Heart left ventricle (tissue), 13 donors: ENCODE measurements at regions not wholly inside any gene's neighbourhood (a gene's known extent, or its start where the extent isn't known, plus 50 kb on each side); places are given as distances from the start of the nearest gene placed in this dataset.

Source experiments
- POLR2A ChIP-seq, 2 donors: fragments of 450-650 bp; IDR thresholded peaks; one replicate each; pipeline ENCODE4 v1.6.1; 2017; ENCODE audit warnings: antibody characterized with exemption in 2 of 2, mild to moderate bottlenecking in 2 of 2, moderate library complexity in 2 of 2
- TF ChIP-seq, protein P1 (sequence below), 12 donors: fragments of 200-600 bp; sonication (generic) in 4 of 12; IDR thresholded peaks; one replicate each; pipeline versions ENCODE4 v1.5.0 to v1.8.0; 2018 to 2022; ENCODE audit warnings: antibody characterized with exemption in 12 of 12, mild to moderate bottlenecking in 5 of 12
- donor health status: ischemic (EF 13 %, LVEDD 7.1; RV severe dilation, severe dysfunction).
- donor health status: DM: no; HTN: yes; CAD: no.
- donor health status: DM: no; HTN: no; CAD: no.
- donor health status: ischemic (EF 25% LVEDD 6.9; RV normal size, moderate dysfunction).
- donor health status: ischemic (EF 25% LVEDD 5.7; RV mildly dilated, moderate dysfunction).
- donor health status: ischemic (EF 35%, LVEDD 5.7; RV mildly dilated, moderate dysfunction).
- donor health status: nonischemic (EF 11% LVEDD 7.7; RV severe dilation, severe dysfunction).
- donor health status: DM: yes; HTN: yes; CAD: no.
- donor health status: PGD.
- donor health status: ischemic (EF 29% LVEDD 5.4; RV normal size, mild dysfunction).
- donor health status: nonischemic (EF 23%, LVEDD 6.1; RV moderate dilation, normal function).

DNA sequence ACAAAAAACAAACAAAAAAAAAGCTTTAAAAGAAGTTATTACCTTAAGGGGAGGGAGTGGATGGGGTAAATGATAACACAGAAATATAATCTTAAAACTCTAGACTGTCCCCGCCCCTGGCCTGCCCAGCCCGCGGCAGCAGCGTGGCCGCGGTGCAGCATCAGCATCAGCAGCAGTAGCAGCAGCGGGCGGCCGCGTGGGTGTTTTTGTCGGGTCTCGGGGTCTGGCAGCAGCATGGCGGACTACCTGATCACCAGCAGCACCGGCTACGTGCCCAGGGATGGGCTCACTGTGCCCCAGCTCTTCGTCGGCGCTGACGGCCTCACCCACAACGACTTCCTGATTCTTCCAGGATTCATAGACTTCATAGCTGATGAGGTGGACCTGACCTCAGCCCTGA is 80.0 kb upstream of the ANKRD28 start:
- TF ChIP-seq, protein P1, sequence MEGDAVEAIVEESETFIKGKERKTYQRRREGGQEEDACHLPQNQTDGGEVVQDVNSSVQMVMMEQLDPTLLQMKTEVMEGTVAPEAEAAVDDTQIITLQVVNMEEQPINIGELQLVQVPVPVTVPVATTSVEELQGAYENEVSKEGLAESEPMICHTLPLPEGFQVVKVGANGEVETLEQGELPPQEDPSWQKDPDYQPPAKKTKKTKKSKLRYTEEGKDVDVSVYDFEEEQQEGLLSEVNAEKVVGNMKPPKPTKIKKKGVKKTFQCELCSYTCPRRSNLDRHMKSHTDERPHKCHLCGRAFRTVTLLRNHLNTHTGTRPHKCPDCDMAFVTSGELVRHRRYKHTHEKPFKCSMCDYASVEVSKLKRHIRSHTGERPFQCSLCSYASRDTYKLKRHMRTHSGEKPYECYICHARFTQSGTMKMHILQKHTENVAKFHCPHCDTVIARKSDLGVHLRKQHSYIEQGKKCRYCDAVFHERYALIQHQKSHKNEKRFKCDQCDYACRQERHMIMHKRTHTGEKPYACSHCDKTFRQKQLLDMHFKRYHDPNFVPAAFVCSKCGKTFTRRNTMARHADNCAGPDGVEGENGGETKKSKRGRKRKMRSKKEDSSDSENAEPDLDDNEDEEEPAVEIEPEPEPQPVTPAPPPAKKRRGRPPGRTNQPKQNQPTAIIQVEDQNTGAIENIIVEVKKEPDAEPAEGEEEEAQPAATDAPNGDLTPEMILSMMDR (IDR thresholded peaks at IDR 0.05), result no peak
- no peak for TF ChIP-seq POLR2A (IDR thresholded peaks at IDR 0.05)
